Liver (tissue), 8 donors: ENCODE measurements at regions not wholly inside any gene's neighbourhood (a gene's known extent, or its start where the extent isn't known, plus 50 kb on each side); places are given as distances from the start of the nearest gene placed in this dataset.

ENCODE experiments used
- DNase-seq: peaks from one replicate; pipeline ENCODE4 v3.0.0-alpha.2; 2017; ENCODE audit warnings: low spot score
- H3K27ac ChIP-seq, 2 donors: one replicate each; pipeline ENCODE4 v1.7.0; 2013; ENCODE audit warnings: inconsistent platforms in 2 of 2, low read length in 2 of 2, control low read depth in 1 of 2, low read depth in 1 of 2, mild to moderate bottlenecking in 1 of 2
- H3K27me3 ChIP-seq, 4 donors: one replicate each; pipeline versions ENCODE4 v1.6.1 to v1.7.0; 2013; ENCODE audit warnings: low read length in 3 of 4, inconsistent platforms in 1 of 4, mild to moderate bottlenecking in 1 of 4, moderate library complexity in 1 of 4; ENCODE audit not compliant: control insufficient read depth in 4 of 4, insufficient read depth in 4 of 4
- H3K36me3 ChIP-seq, 4 donors: one replicate each; pipeline versions ENCODE4 v1.6.1 to v1.7.0; 2013; ENCODE audit warnings: low read length in 3 of 4, mild to moderate bottlenecking in 3 of 4, low read depth in 1 of 4, moderate library complexity in 1 of 4; ENCODE audit not compliant: control insufficient read depth in 4 of 4, insufficient read depth in 3 of 4
- H3K4me1 ChIP-seq, 4 donors: one replicate each; pipeline versions ENCODE4 v1.6.1 to v1.7.0; 2013; ENCODE audit warnings: low read length in 3 of 4, mild to moderate bottlenecking in 3 of 4, moderate library complexity in 1 of 4; ENCODE audit not compliant: control insufficient read depth in 4 of 4, insufficient read depth in 4 of 4
- H3K4me3 ChIP-seq, 3 donors: one replicate each; pipeline versions ENCODE4 v1.6.1 to v1.7.0; 2013; ENCODE audit warnings: low read length in 3 of 3, control low read depth in 1 of 3, low read depth in 1 of 3, mild to moderate bottlenecking in 1 of 3
- H3K9ac ChIP-seq, 2 donors: one replicate each; pipeline ENCODE4 v1.7.0; 2013; ENCODE audit warnings: low read length in 2 of 2, mild to moderate bottlenecking in 2 of 2, moderate library complexity in 2 of 2, control low read depth in 1 of 2, low read depth in 1 of 2
- H3K9me3 ChIP-seq, 4 donors: one replicate each; pipeline versions ENCODE4 v1.6.1 to v1.7.0; 2013; ENCODE audit warnings: low read length in 3 of 4; ENCODE audit not compliant: control insufficient read depth in 4 of 4
- EGR1 ChIP-seq, 2 donors: IDR thresholded peaks; 2 replicates each; pipeline ENCODE4 v1.6.1; 2016 to 2018; ENCODE audit warnings: antibody characterized with exemption in 2 of 2, low read depth in 2 of 2
- FOXA1 ChIP-seq: IDR thresholded peaks from 2 replicates; pipeline ENCODE4 v1.6.1; 2016; ENCODE audit warnings: antibody characterized with exemption
- GABPA ChIP-seq, 2 donors: IDR thresholded peaks in 1 of 2; conservative IDR thresholded peaks in 1 of 2; 2 replicates each; pipeline ENCODE4 v1.6.1; 2016; ENCODE audit warnings: antibody characterized with exemption in 2 of 2, mild to moderate bottlenecking in 1 of 2, moderate library complexity in 1 of 2
- RAD21 ChIP-seq, 2 donors: IDR thresholded peaks; 2 replicates each; pipeline ENCODE4 v1.6.1; 2016; ENCODE audit warnings: antibody characterized with exemption in 2 of 2, mild to moderate bottlenecking in 2 of 2
- RXRA ChIP-seq, 2 donors: IDR thresholded peaks; 2 replicates each; pipeline ENCODE4 v1.6.1; 2017 to 2018; ENCODE audit warnings: antibody characterized with exemption in 2 of 2, mild to moderate bottlenecking in 1 of 2
- SP1 ChIP-seq: IDR thresholded peaks from 2 replicates; pipeline ENCODE4 v1.6.1; 2018; ENCODE audit warnings: antibody characterized with exemption, mild to moderate bottlenecking
- TAF1 ChIP-seq: conservative IDR thresholded peaks from 2 replicates; pipeline ENCODE4 v1.6.1; 2016; ENCODE audit warnings: antibody characterized with exemption, mild to moderate bottlenecking
- YY1 ChIP-seq: IDR thresholded peaks from 2 replicates; pipeline ENCODE4 v1.6.1; 2016; ENCODE audit warnings: antibody characterized with exemption, mild to moderate bottlenecking
- WGBS: extraction: QIAGEN DNeasy Blood & Tissue Kit; methylation state at CpG from one replicate; pipeline ENCODE4 v1.1.7; 2013; 5-methylcytosine and 5-hydroxymethylcytosine counted together
- TF ChIP-seq, protein P1 (sequence below): IDR thresholded peaks from 2 replicates; pipeline ENCODE4 v1.6.1; 2016; ENCODE audit warnings: antibody characterized with exemption, mild to moderate bottlenecking
- TF ChIP-seq, protein P2 (sequence below): fragments of 150-350 bp; IDR thresholded peaks from 2 replicates; pipeline ENCODE4 v1.5.1; 2017; ENCODE audit warnings: improper control_type of control experiment, low read depth, low read length; ENCODE audit not compliant: missing input control
- donor health status: healthy.
- donor health status: healthy.
- donor health status: healthy.
- donor health status: healthy.
- donor health status: healthy.

DNA sequence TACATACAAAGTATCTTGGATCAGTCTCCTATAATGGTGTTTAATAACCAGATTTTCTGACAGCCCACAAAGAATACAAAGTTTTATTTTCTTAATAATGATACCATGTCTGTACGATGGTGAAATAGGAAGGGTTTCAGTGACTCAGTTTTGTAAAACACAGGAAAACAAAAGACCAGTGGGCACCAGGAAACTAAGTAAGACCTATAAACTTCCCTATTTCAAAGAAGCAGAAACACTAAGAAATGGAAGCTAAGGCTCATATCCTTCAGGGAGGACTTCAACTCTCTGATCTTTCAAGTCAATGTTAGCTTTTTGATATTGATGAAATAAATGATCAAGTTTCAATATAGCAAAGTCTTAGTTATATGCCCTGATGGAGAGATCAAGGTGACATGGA is 196.0 kb downstream of the DUSP6 start (continued):
- TF ChIP-seq, protein P1, sequence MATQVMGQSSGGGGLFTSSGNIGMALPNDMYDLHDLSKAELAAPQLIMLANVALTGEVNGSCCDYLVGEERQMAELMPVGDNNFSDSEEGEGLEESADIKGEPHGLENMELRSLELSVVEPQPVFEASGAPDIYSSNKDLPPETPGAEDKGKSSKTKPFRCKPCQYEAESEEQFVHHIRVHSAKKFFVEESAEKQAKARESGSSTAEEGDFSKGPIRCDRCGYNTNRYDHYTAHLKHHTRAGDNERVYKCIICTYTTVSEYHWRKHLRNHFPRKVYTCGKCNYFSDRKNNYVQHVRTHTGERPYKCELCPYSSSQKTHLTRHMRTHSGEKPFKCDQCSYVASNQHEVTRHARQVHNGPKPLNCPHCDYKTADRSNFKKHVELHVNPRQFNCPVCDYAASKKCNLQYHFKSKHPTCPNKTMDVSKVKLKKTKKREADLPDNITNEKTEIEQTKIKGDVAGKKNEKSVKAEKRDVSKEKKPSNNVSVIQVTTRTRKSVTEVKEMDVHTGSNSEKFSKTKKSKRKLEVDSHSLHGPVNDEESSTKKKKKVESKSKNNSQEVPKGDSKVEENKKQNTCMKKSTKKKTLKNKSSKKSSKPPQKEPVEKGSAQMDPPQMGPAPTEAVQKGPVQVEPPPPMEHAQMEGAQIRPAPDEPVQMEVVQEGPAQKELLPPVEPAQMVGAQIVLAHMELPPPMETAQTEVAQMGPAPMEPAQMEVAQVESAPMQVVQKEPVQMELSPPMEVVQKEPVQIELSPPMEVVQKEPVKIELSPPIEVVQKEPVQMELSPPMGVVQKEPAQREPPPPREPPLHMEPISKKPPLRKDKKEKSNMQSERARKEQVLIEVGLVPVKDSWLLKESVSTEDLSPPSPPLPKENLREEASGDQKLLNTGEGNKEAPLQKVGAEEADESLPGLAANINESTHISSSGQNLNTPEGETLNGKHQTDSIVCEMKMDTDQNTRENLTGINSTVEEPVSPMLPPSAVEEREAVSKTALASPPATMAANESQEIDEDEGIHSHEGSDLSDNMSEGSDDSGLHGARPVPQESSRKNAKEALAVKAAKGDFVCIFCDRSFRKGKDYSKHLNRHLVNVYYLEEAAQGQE: no peak
- TF ChIP-seq YY1: no peak

DNA sequence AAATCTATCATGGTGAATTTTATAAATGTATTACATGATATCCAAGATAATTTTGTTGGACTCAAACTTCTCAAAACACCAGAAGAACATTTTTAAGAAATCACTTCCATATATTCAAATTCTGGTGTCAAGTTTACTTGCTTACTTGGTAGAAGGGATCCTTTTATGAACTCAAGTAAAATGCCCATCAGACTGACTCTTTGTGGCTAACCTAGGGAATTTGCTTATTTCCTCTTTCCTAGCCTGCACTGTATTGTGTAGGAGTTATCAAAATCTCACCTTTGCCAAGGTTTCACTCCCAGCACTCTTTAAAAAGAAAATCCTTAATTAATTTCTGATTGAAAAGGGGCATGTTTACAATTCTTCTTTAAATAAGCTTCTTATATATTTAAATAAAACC is 196.5 kb downstream of the DUSP6 start:
- Histone ChIP-seq H3K4me3 (no peak overlapping the region), H3K4me1 (peaks cover 6 to 27% (median 14%) of the 10 kb centered on the region in 4 donors), H3K27ac (no peak overlapping the region), H3K36me3 (no peaks in the 10 kb centered on the region), H3K9me3 (no peaks in the 10 kb centered on the region), H3K27me3 (no peaks in the 10 kb centered on the region), H3K9ac (no peak overlapping the region)
- DNase-seq: no peak
- TF ChIP-seq SP1 (no peak), YY1 (no peak), RXRA (IDR thresholded peaks at IDR 0.05) (no peak), GABPA (IDR thresholded peaks at IDR 0.05 in 1 of 2, conservative IDR thresholded peaks at IDR 0.05 in 1 of 2) (no peak), FOXA1 (no peak), EGR1 (IDR thresholded peaks at IDR 0.05; ENCODE audit: low read depth in 2 of 2) (no peak), TAF1 (no peak)
- TF ChIP-seq, protein P2, sequence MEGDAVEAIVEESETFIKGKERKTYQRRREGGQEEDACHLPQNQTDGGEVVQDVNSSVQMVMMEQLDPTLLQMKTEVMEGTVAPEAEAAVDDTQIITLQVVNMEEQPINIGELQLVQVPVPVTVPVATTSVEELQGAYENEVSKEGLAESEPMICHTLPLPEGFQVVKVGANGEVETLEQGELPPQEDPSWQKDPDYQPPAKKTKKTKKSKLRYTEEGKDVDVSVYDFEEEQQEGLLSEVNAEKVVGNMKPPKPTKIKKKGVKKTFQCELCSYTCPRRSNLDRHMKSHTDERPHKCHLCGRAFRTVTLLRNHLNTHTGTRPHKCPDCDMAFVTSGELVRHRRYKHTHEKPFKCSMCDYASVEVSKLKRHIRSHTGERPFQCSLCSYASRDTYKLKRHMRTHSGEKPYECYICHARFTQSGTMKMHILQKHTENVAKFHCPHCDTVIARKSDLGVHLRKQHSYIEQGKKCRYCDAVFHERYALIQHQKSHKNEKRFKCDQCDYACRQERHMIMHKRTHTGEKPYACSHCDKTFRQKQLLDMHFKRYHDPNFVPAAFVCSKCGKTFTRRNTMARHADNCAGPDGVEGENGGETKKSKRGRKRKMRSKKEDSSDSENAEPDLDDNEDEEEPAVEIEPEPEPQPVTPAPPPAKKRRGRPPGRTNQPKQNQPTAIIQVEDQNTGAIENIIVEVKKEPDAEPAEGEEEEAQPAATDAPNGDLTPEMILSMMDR: no peak
- TF ChIP-seq, protein P1: no peak

DNA sequence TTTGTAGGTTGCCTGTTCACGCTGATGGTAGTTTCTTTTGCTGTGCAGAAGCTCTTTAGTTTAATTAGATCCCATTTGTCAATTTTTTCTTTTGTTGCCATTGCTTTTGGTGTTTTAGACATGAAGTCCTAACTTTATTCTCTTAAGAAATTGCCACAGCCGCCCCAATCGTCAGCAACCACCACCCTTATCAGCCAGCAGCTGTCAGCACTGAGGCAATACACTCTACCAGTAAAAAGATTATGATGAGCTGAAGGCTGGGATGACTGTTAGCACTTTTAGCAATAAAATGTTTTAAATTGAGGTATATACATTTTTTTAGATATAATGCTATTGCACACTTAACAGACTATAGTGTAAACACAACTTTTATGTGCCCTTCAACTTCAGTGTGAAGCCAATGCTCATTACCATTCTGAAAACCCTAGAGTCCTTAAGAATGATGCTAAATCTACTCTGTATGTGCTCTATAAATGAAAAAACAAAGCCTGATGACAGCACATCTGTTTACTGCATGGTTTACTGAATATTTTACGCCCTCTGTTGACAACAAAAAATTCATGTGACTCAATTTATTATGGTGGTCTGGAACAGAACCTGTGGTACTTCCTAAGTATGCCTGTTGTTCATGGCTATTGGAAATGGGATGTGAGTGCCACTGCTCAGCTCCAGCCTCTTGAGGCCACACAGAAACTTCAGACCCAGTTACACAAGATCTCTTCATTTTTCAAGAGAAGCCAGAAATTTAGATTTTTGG is 197.4 kb downstream of the DUSP6 start:
- no peaks in the 10 kb centered on the region for H3K9me3 ChIP-seq
- H3K4me3 ChIP-seq: no peak overlapping the region
- H3K27ac ChIP-seq: no peak overlapping the region
- no peaks in the 10 kb centered on the region for H3K36me3 ChIP-seq
- TF ChIP-seq RAD21 (IDR thresholded peaks at IDR 0.05): peak in 1 of 2 donors; percentile 47
- TF ChIP-seq YY1: no peak
- H3K27me3 ChIP-seq: no peaks in the 10 kb centered on the region
- peaks cover 2 to 19% (median 11%) of the 10 kb centered on the region in 4 donors for H3K4me1 ChIP-seq
- DNase-seq: no peak
- H3K9ac ChIP-seq: no peak overlapping the region
- 84% methylated on average over 4 of the region's 4 CpGs for WGBS
